WTC11 (cell line): ENCODE measurements at regions not wholly inside any gene's neighbourhood (a gene's known extent, or its start where the extent isn't known, plus 50 kb on each side); places are given as distances from the start of the nearest gene placed in this dataset.

Source experiments
- ATAC-seq: fragments of 200-7000 bp; cut with Tn5 transposase; 2 replicates; pipeline ENCODE4 v1.10.0; 2021; ENCODE audit warnings: mild to moderate bottlenecking, moderate library complexity
- CTCF ChIA-PET: fragments of 300-600 bp; sonication (Branson Sonifier 250); formaldehyde crosslinking; loops from one replicate; lab custom pipeline; 2021; ENCODE audit warnings: antibody characterized with exemption; lab: Charles Lee
- POLR2A ChIA-PET: fragments of 350-600 bp; sonication (Branson Sonifier 250); formaldehyde crosslinking; loops from one replicate; lab custom pipeline; 2021; ENCODE audit warnings: antibody characterized with exemption; lab: Charles Lee
- DNase-seq: peaks from one replicate; pipeline ENCODE4 v3.0.0; 2021; ENCODE audit warnings: low spot score
- H3K27ac Mint-ChIP-seq: 2 replicates; pipeline ENCODE4 v1.8.0; 2021; ENCODE audit warnings: mixed read lengths
- H3K27me3 Mint-ChIP-seq: 2 replicates; pipeline ENCODE4 v1.8.0; 2021; ENCODE audit warnings: low read depth, mild to moderate bottlenecking, moderate library complexity, mixed read lengths
- H3K36me3 Mint-ChIP-seq: 2 replicates; pipeline ENCODE4 v1.8.0; 2021; ENCODE audit warnings: mixed read lengths
- H3K4me1 Mint-ChIP-seq: 2 replicates; pipeline ENCODE4 v1.8.0; 2022; ENCODE audit warnings: mixed read lengths
- H3K4me3 Mint-ChIP-seq: 2 replicates; pipeline ENCODE4 v1.8.0; 2021; ENCODE audit warnings: mild to moderate bottlenecking, moderate library complexity, mixed read lengths
- H3K9me3 Mint-ChIP-seq: 2 replicates; pipeline ENCODE4 v1.8.0; 2021; ENCODE audit warnings: mixed read lengths
- CTCF ChIP-seq: fragments of 200-600 bp; IDR thresholded peaks from 2 replicates; pipeline ENCODE4 v1.8.0; 2022; ENCODE audit warnings: antibody characterized with exemption
- GABPB1 ChIP-seq: sonication (generic); formaldehyde crosslinking; IDR thresholded peaks from 2 replicates; pipeline ENCODE4 v1.8.1; 2023; ENCODE audit warnings: mild to moderate bottlenecking, missing genetic modification reagents
- GTF2I ChIP-seq: fragments of 250-450 bp; sonication (Bioruptor Pico); conservative IDR thresholded peaks from 2 replicates; pipeline ENCODE4 v1.4.0; 2021; ENCODE audit warnings: mild to moderate bottlenecking
- HMGA2 ChIP-seq: fragments of 250-450 bp; sonication (Bioruptor Pico); IDR thresholded peaks from 2 replicates; pipeline ENCODE4 v1.4.0; 2021; ENCODE audit warnings: mild to moderate bottlenecking, moderate library complexity
- MAX ChIP-seq: sonication (generic); formaldehyde crosslinking; IDR thresholded peaks from 2 replicates; pipeline ENCODE4 v1.8.0; 2022; ENCODE audit warnings: mild to moderate bottlenecking, missing genetic modification reagents
- MYBL2 ChIP-seq: sonication (generic); formaldehyde crosslinking; IDR thresholded peaks from 2 replicates; pipeline ENCODE4 v1.8.1; 2023; ENCODE audit warnings: mild to moderate bottlenecking, moderate library complexity, missing genetic modification reagents
- USF1 ChIP-seq: sonication (generic); formaldehyde crosslinking; IDR thresholded peaks from 2 replicates; pipeline ENCODE4 v1.8.0; 2022; ENCODE audit warnings: mild to moderate bottlenecking, missing genetic modification reagents
- ZBTB21 ChIP-seq: sonication (generic); formaldehyde crosslinking; IDR thresholded peaks from 2 replicates; pipeline ENCODE4 v1.8.1; 2023; ENCODE audit warnings: mild to moderate bottlenecking, missing genetic modification reagents, borderline replicate concordance
- ZNF425 ChIP-seq: fragments of 250-450 bp; sonication (Bioruptor Pico); conservative IDR thresholded peaks from 2 replicates; pipeline ENCODE4 v1.9.0; 2021; ENCODE audit warnings: mild to moderate bottlenecking
- TF ChIP-seq, protein P1 (sequence below): fragments of 250-450 bp; sonication (Bioruptor Pico); IDR thresholded peaks from 2 replicates; pipeline ENCODE4 v2.1.2; 2022; ENCODE audit warnings: mild to moderate bottlenecking, moderate library complexity
- TF ChIP-seq, protein P2 (sequence below): sonication (generic); formaldehyde crosslinking; IDR thresholded peaks from 2 replicates; pipeline ENCODE4 v1.8.1; 2022; ENCODE audit warnings: mild to moderate bottlenecking, moderate library complexity, missing genetic modification reagents
- TF ChIP-seq, protein P3 (sequence below): sonication (generic); formaldehyde crosslinking; IDR thresholded peaks from 2 replicates; pipeline ENCODE4 v1.8.0; 2022; ENCODE audit warnings: missing genetic modification reagents
- TF ChIP-seq, protein P4 (sequence below): sonication (generic); formaldehyde crosslinking; IDR thresholded peaks from 2 replicates; pipeline ENCODE4 v1.8.1; 2023; ENCODE audit warnings: mild to moderate bottlenecking, moderate library complexity, missing genetic modification reagents

DNA sequence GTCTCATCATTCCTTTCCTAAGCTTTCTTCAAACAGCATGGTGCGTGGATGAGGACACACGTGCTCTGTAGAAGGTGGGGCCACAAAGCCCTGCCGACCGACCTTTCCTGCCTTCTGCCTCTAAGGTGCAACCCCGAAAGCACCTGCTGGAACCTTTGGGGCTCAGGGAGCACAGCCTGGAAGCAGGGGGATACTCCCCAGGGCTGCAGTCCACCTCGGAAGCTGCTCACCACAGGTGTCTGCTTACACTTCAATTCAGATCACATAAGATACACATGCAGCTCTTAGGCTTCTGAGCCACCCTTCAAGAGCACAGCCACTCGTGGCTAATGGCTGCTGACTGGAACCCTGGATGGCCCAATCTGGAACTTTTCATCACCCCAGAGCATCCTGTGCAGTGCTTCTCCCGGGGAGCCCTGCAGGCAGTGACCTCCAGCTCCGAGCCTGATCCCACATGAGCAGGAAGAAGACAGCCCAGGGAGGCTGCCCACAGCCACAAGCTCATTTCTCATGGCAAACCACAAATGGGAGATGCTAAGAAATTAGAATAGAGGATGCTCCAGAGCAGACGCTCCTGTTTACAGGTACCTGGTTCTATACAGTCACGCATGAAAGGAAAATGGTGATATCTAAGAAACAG is 162.3 kb upstream of the FOXF1 start:
- POLR2A ChIA-PET = no interaction called here
- peaks cover 39% of the 10 kb centered on the region for H3K27me3 Mint-ChIP-seq

GRCh38 chr16:86349338-86349900 is 160.9 kb upstream of the FOXF1 start:
- Mint-ChIP-seq H3K4me3 (no peak overlapping the region), H3K27me3 (peaks cover 27% of the 10 kb centered on the region), H3K27ac (no peak overlapping the region)
- CTCF ChIA-PET = interaction anchor here (1.0 to 1.1 kb wide), 2 partner anchors 8 to 9 kb away, joined by 3 read pairs; no protein-coding TSS in a partner anchor
- POLR2A ChIA-PET = no interaction called here
- TF ChIP-seq GTF2I (CRISPR knock-in tag) (0 out of 2 replicates have a peak, but pooled peaks have one; percentile 42), ZBTB21 (CRISPR knock-in tag) (no peak)
- TF ChIP-seq, protein P1, sequence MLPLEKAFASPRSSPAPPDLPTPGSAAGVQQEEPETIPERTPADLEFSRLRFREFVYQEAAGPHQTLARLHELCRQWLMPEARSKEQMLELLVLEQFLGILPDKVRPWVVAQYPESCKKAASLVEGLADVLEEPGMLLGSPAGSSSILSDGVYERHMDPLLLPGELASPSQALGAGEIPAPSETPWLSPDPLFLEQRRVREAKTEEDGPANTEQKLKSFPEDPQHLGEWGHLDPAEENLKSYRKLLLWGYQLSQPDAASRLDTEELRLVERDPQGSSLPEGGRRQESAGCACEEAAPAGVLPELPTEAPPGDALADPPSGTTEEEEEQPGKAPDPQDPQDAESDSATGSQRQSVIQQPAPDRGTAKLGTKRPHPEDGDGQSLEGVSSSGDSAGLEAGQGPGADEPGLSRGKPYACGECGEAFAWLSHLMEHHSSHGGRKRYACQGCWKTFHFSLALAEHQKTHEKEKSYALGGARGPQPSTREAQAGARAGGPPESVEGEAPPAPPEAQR (CRISPR knock-in tag) = no peak
- TF ChIP-seq, protein P2, sequence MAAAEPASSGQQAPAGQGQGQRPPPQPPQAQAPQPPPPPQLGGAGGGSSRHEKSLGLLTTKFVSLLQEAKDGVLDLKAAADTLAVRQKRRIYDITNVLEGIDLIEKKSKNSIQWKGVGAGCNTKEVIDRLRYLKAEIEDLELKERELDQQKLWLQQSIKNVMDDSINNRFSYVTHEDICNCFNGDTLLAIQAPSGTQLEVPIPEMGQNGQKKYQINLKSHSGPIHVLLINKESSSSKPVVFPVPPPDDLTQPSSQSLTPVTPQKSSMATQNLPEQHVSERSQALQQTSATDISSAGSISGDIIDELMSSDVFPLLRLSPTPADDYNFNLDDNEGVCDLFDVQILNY = no peak
- TF ChIP-seq, protein P3, sequence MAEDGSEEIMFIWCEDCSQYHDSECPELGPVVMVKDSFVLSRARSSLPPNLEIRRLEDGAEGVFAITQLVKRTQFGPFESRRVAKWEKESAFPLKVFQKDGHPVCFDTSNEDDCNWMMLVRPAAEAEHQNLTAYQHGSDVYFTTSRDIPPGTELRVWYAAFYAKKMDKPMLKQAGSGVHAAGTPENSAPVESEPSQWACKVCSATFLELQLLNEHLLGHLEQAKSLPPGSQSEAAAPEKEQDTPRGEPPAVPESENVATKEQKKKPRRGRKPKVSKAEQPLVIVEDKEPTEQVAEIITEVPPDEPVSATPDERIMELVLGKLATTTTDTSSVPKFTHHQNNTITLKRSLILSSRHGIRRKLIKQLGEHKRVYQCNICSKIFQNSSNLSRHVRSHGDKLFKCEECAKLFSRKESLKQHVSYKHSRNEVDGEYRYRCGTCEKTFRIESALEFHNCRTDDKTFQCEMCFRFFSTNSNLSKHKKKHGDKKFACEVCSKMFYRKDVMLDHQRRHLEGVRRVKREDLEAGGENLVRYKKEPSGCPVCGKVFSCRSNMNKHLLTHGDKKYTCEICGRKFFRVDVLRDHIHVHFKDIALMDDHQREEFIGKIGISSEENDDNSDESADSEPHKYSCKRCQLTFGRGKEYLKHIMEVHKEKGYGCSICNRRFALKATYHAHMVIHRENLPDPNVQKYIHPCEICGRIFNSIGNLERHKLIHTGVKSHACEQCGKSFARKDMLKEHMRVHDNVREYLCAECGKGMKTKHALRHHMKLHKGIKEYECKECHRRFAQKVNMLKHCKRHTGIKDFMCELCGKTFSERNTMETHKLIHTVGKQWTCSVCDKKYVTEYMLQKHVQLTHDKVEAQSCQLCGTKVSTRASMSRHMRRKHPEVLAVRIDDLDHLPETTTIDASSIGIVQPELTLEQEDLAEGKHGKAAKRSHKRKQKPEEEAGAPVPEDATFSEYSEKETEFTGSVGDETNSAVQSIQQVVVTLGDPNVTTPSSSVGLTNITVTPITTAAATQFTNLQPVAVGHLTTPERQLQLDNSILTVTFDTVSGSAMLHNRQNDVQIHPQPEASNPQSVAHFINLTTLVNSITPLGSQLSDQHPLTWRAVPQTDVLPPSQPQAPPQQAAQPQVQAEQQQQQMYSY (CRISPR knock-in tag) = 0 out of 2 replicates have a peak, but pooled peaks have one; percentile 23
- TF ChIP-seq, all 79 proteins: peak for 2
- ATAC-seq = no peak
- peaks cover 69% of the 10 kb centered on the region for H3K4me1 Mint-ChIP-seq
- DNase-seq = no peak
- no peaks in the 10 kb centered on the region for H3K36me3 Mint-ChIP-seq
- 0 out of 2 replicates have a peak, but pooled peaks cover 3% of the 10 kb centered on the region for H3K9me3 Mint-ChIP-seq

More for the DNA sequence above, 162.3 kb upstream of the FOXF1 start:
- 0 out of 2 replicates have a peak, but pooled peaks cover 3% of the 10 kb centered on the region for H3K9me3 Mint-ChIP-seq
- TF ChIP-seq MAX (CRISPR knock-in tag) (no peak), CTCF (no peak)
- TF ChIP-seq, protein P4, sequence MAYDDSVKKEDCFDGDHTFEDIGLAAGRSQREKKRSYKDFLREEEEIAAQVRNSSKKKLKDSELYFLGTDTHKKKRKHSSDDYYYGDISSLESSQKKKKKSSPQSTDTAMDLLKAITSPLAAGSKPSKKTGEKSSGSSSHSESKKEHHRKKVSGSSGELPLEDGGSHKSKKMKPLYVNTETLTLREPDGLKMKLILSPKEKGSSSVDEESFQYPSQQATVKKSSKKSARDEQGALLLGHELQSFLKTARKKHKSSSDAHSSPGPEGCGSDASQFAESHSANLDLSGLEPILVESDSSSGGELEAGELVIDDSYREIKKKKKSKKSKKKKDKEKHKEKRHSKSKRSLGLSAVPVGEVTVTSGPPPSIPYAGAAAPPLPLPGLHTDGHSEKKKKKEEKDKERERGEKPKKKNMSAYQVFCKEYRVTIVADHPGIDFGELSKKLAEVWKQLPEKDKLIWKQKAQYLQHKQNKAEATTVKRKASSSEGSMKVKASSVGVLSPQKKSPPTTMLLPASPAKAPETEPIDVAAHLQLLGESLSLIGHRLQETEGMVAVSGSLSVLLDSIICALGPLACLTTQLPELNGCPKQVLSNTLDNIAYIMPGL (CRISPR knock-in tag) = no peak
- H3K4me1 Mint-ChIP-seq = peaks cover 72% of the 10 kb centered on the region
- no peak for ATAC-seq
- no peak for DNase-seq
- H3K27ac Mint-ChIP-seq = no peak overlapping the region
- H3K36me3 Mint-ChIP-seq = no peaks in the 10 kb centered on the region
- no peak overlapping the region for H3K4me3 Mint-ChIP-seq
- CTCF ChIA-PET = no interaction called here

DNA sequence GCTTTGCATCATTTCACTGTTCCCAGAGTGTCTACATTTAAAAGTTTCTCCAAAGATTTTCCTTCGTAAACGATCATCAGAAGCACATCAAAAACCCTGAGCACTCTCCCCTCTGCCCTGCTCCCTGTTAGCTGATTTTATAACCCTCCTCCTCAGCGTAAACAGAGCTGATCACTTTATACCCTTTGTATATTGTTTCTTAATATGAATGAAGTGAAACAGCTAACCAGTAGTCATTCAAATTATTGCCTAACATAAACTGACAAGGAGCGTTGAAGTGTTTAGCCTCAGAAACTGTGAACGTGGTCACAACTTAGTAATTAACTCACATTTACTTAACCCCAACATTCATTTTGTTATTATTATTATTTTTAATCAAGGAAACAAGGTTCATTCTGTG is 160.0 kb upstream of the FOXF1 start:
- POLR2A ChIA-PET = no interaction called here
- peaks cover 62% of the 10 kb centered on the region for H3K4me1 Mint-ChIP-seq
- no peak for ATAC-seq
- H3K36me3 Mint-ChIP-seq = peaks cover 2% of the 10 kb centered on the region
- no peak overlapping the region for H3K27ac Mint-ChIP-seq
- peaks cover 5% of the 10 kb centered on the region for H3K9me3 Mint-ChIP-seq
- no peak overlapping the region for H3K4me3 Mint-ChIP-seq
- CTCF ChIA-PET = interaction anchor here (1.0 to 1.1 kb wide), 2 partner anchors 9 to 10 kb away, joined by 3 read pairs; no protein-coding TSS in a partner anchor
- no peak for DNase-seq
- peaks cover 21% of the 10 kb centered on the region for H3K27me3 Mint-ChIP-seq
- TF ChIP-seq MYBL2 (CRISPR knock-in tag) = no peak
- TF ChIP-seq ZNF425 (CRISPR knock-in tag) = no peak
- TF ChIP-seq USF1 (CRISPR knock-in tag) = no peak
- TF ChIP-seq HMGA2 = no peak
- TF ChIP-seq GABPB1 = no peak
